Mesendoderm (in vitro differentiated cells): ENCODE measurements at regions not wholly inside any gene's neighbourhood (a gene's known extent, or its start where the extent isn't known, plus 50 kb on each side); places are given as distances from the start of the nearest gene placed in this dataset.

Experiments
- DNase-seq: peaks from one replicate; pipeline ENCODE4 v3.0.0; 2013
- H2AK5ac ChIP-seq: 2 replicates; pipeline ENCODE4 v1.6.1; 2013; ENCODE audit warnings: low read length, inconsistent platforms
- H2BK120ac ChIP-seq: 2 replicates; pipeline ENCODE4 v1.6.1; 2013; ENCODE audit warnings: low read depth, mild to moderate bottlenecking, low read length, moderate library complexity, mixed read lengths
- H2BK15ac ChIP-seq: replicated peaks from 2 replicates; pipeline ENCODE4 v1.6.1; 2013; ENCODE audit warnings: low read depth, mild to moderate bottlenecking, moderate library complexity
- H2BK5ac ChIP-seq: 2 replicates; pipeline ENCODE4 v1.6.1; 2013; ENCODE audit warnings: low read length, inconsistent platforms
- H3K18ac ChIP-seq: 2 replicates; pipeline ENCODE4 v1.6.1; 2013; ENCODE audit warnings: mild to moderate bottlenecking, low read length, mixed read lengths
- H3K23ac ChIP-seq: one replicate; pipeline ENCODE4 v1.6.1; 2013; ENCODE audit warnings: low read length
- H3K27ac ChIP-seq: 2 replicates; pipeline ENCODE4 v1.5.1; 2013; ENCODE audit warnings: low read depth, mild to moderate bottlenecking, inconsistent platforms, low read length, moderate library complexity
- H3K27me3 ChIP-seq: 2 replicates; pipeline ENCODE4 v1.6.1; 2013; ENCODE audit warnings: low read length, control low read depth, mild to moderate bottlenecking, inconsistent platforms; ENCODE audit not compliant: insufficient read depth, poor library complexity
- H3K36me3 ChIP-seq: 2 replicates; pipeline ENCODE4 v1.6.1; 2013; ENCODE audit warnings: low read length, inconsistent platforms; ENCODE audit not compliant: control insufficient read depth, insufficient read depth
- H3K4ac ChIP-seq: one replicate; pipeline ENCODE4 v1.6.1; 2013; ENCODE audit warnings: low read depth, mild to moderate bottlenecking, low read length, moderate library complexity
- H3K4me1 ChIP-seq: 2 replicates; pipeline ENCODE4 v1.6.1; 2013; ENCODE audit warnings: low read depth, low read length, inconsistent platforms; ENCODE audit not compliant: control insufficient read depth
- H3K4me2 ChIP-seq: 2 replicates; pipeline ENCODE4 v1.6.1; 2013; ENCODE audit warnings: low read length
- H3K4me3 ChIP-seq: 2 replicates; pipeline ENCODE4 v1.5.1; 2013; ENCODE audit warnings: mild to moderate bottlenecking, low read length
- H3K56ac ChIP-seq: one replicate; pipeline ENCODE4 v1.6.1; 2013; ENCODE audit warnings: low read length
- H3K79me1 ChIP-seq: 2 replicates; pipeline ENCODE4 v1.6.1; 2013; ENCODE audit warnings: low read length, inconsistent platforms
- H3K79me2 ChIP-seq: 2 replicates; pipeline ENCODE4 v1.6.1; 2013; ENCODE audit warnings: mild to moderate bottlenecking, low read length; ENCODE audit not compliant: control insufficient read depth, insufficient read depth
- H3K9ac ChIP-seq: 2 replicates; pipeline ENCODE4 v1.6.1; 2013; ENCODE audit warnings: low read length, inconsistent platforms
- H4K5ac ChIP-seq: one replicate; pipeline ENCODE4 v1.6.1; 2013; ENCODE audit warnings: low read length
- H4K8ac ChIP-seq: one replicate; pipeline ENCODE4 v1.6.1; 2013; ENCODE audit warnings: low read depth, mild to moderate bottlenecking, control low read depth, low read length, moderate library complexity
- WGBS: extraction: QIAGEN DNeasy Blood & Tissue Kit; methylation state at CpG from one replicate; pipeline ENCODE4 v1.1.7; 2013; ENCODE audit warnings: low lambda C conversion rate, missing lambda C conversion rate; ENCODE audit not compliant: insufficient coverage; ENCODE audit errors: extremely low coverage; 5-methylcytosine and 5-hydroxymethylcytosine counted together

DNA sequence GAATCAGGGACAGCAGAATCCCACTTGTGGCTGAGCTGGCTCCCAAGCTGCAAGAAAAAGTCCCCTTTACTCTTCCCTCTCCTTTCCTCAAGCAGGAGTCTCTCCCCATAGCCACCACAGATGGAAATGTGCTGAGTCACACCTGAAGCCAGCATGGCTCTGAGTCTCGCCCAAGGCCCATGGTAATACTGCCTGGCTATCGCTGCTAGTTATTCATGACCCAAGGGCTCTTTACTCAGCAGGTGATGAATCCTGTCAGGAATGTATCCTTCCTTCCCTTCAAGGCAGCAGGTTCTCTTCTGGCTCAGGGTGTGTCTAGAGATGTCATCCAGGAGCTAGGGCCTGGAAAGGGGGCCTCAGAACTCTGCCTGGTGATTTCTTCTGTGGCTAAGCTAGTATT is 403.3 kb upstream of the PTPRD start:
- Histone ChIP-seq H3K4me2 (no peak overlapping the region), H3K9ac (no peak overlapping the region), H2BK120ac (no peak overlapping the region), H3K4me1 (no peaks in the 10 kb centered on the region), H4K5ac (no peak overlapping the region), H3K4me3 (no peak overlapping the region), H2BK15ac (no peak overlapping the region), H3K4ac (no peak overlapping the region), H3K79me1 (no peaks in the 10 kb centered on the region), H4K8ac (no peak overlapping the region), H3K36me3 (no peaks in the 10 kb centered on the region), H3K27ac (no peak overlapping the region), H2AK5ac (no peak overlapping the region), H2BK5ac (no peak overlapping the region), H3K56ac (no peak overlapping the region), H3K18ac (no peak overlapping the region), H3K23ac (no peak overlapping the region), H3K27me3 (no peaks in the 10 kb centered on the region), H3K79me2 (no peaks in the 10 kb centered on the region)
- WGBS: no CpG with 5 or more reads among the region's 2 CpGs
- DNase-seq: peak; percentile 71

DNA sequence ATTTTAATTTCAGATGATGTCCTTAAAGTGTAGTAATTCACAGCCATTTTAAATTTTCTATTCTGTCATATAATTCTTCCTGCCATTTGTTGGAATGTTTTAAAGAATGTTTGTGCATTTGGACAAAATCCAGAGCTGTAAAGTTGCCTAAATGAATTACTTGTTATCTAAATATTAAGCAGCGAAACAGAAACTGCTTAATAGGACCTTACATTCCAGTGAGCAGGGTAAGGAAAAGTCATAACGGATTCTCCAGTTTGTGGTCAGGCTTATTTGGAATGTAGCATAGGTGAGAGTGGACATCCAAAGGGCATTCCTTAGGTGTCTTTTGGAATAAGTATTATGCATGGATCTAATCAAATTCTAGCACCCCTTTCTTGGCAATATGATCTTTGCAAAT is 410.4 kb upstream of the PTPRD start:
- WGBS: no CpG with 5 or more reads among the region's 2 CpGs
- Histone ChIP-seq H3K4me3 (no peak overlapping the region), H2BK120ac (no peak overlapping the region), H3K27me3 (no peaks in the 10 kb centered on the region), H2BK5ac (no peak overlapping the region), H3K9ac (no peak overlapping the region), H3K36me3 (no peaks in the 10 kb centered on the region), H3K18ac (no peak overlapping the region), H3K79me1 (no peaks in the 10 kb centered on the region), H2AK5ac (no peak overlapping the region), H4K5ac (no peak overlapping the region), H3K27ac (no peak overlapping the region), H3K79me2 (no peaks in the 10 kb centered on the region), H3K56ac (no peak overlapping the region), H4K8ac (peak overlapping the region; percentile 56), H3K23ac (no peak overlapping the region), H3K4me1 (no peaks in the 10 kb centered on the region), H2BK15ac (no peak overlapping the region), H3K4ac (no peak overlapping the region), H3K4me2 (no peak overlapping the region)
- DNase-seq: no peak

DNA sequence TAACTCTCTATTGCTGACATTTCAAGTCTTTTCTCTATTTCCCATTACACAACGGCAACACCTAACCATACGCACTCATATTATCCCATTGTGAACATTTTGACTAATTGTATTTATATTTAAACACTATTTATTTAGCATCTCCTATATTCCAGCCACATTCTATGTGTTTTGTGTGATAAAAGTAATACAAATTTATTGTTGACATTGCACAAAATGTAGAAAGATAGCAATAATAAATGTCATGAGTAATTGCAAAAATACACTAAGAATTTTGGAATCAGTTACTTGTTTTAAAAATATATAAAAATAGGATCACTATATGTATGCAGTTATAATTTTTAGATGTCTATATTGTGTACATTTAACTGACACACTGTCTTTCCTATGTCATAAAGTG is 413.0 kb upstream of the PTPRD start:
- Histone ChIP-seq H3K4ac (no peak overlapping the region), H2BK15ac (no peak overlapping the region), H2AK5ac (no peak overlapping the region), H4K8ac (no peak overlapping the region), H4K5ac (no peak overlapping the region), H3K27ac (no peak overlapping the region), H3K23ac (no peak overlapping the region), H2BK5ac (no peak overlapping the region), H3K18ac (no peak overlapping the region), H3K36me3 (no peaks in the 10 kb centered on the region), H3K4me2 (no peak overlapping the region), H2BK120ac (no peak overlapping the region), H3K27me3 (no peaks in the 10 kb centered on the region), H3K4me1 (no peaks in the 10 kb centered on the region), H3K56ac (no peak overlapping the region), H3K9ac (no peak overlapping the region), H3K79me1 (no peaks in the 10 kb centered on the region), H3K4me3 (no peak overlapping the region), H3K79me2 (no peaks in the 10 kb centered on the region)
- DNase-seq: no peak
- 100% methylated on average over 1 of the region's 2 CpGs for WGBS

DNA sequence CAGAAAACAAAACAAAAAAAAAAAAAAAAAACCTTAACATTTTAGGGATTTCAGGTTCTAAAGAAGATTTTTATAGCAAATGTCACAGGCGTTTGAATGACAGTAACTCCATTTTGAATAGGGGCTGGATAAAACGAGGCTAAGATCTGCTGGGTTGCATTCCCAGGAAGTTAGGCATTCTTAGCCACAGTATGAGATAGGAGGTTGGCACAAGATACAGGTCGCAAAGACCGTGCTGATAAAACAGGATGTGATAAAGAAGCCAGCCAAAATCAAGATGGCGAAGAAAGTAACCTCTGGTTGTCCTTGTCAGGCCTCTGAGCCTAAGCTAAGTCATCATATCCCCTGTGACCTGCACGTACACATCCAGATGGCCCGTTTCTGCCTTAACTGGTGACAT is 425.6 kb upstream of the PTPRD start:
- no peak overlapping the region for H4K5ac ChIP-seq
- H4K8ac ChIP-seq: no peak overlapping the region
- H3K79me1 ChIP-seq: no peaks in the 10 kb centered on the region
- H3K23ac ChIP-seq: no peak overlapping the region
- H3K4me2 ChIP-seq: no peak overlapping the region
- no peak overlapping the region for H3K4me3 ChIP-seq
- no peaks in the 10 kb centered on the region for H3K36me3 ChIP-seq
- H2AK5ac ChIP-seq: no peak overlapping the region
- DNase-seq: peak; percentile 69
- no peak overlapping the region for H3K18ac ChIP-seq
- H2BK15ac ChIP-seq: no peak overlapping the region
- no peak overlapping the region for H3K56ac ChIP-seq
- H3K79me2 ChIP-seq: no peaks in the 10 kb centered on the region
- no peak overlapping the region for H3K27ac ChIP-seq
- H3K9ac ChIP-seq: no peak overlapping the region
- H3K4ac ChIP-seq: no peak overlapping the region
- no peaks in the 10 kb centered on the region for H3K4me1 ChIP-seq
- no peak overlapping the region for H2BK5ac ChIP-seq
- H2BK120ac ChIP-seq: no peak overlapping the region
- no peaks in the 10 kb centered on the region for H3K27me3 ChIP-seq
- no CpG with 5 or more reads among the region's 7 CpGs for WGBS

DNA sequence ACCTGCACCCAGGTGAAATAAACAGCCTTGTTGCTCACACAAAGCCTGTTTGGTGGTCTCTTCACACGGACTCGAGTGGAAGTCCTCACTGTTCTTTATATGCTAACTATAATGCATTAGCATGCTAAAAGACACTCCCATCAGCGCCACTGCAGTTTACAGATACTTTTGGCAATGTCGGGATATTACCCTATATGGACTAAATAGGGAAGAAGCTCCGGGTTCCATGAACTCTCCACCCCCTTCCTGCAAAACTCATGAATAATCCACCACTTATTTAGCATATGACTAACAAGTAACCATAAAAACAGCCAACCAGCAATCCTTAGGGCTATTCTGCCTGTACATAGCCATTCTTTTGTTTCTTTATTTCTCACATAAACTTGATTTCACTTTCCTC is 426.2 kb upstream of the PTPRD start:
- no peak overlapping the region for H3K18ac ChIP-seq
- H3K36me3 ChIP-seq: no peaks in the 10 kb centered on the region
- DNase-seq: peak; percentile 36
- H3K27me3 ChIP-seq: no peaks in the 10 kb centered on the region
- no peak overlapping the region for H2BK5ac ChIP-seq
- no peak overlapping the region for H3K4me3 ChIP-seq
- H4K8ac ChIP-seq: no peak overlapping the region
- no peak overlapping the region for H4K5ac ChIP-seq
- no peaks in the 10 kb centered on the region for H3K79me1 ChIP-seq
- H3K79me2 ChIP-seq: no peaks in the 10 kb centered on the region
- no CpG with 5 or more reads among the region's 5 CpGs for WGBS
- H3K27ac ChIP-seq: no peak overlapping the region
- H3K4ac ChIP-seq: no peak overlapping the region
- no peak overlapping the region for H3K56ac ChIP-seq
- H3K4me1 ChIP-seq: no peaks in the 10 kb centered on the region
- H2AK5ac ChIP-seq: no peak overlapping the region
- no peak overlapping the region for H3K9ac ChIP-seq
- H3K23ac ChIP-seq: no peak overlapping the region
- no peak overlapping the region for H2BK15ac ChIP-seq
- no peak overlapping the region for H2BK120ac ChIP-seq
- H3K4me2 ChIP-seq: no peak overlapping the region

DNA sequence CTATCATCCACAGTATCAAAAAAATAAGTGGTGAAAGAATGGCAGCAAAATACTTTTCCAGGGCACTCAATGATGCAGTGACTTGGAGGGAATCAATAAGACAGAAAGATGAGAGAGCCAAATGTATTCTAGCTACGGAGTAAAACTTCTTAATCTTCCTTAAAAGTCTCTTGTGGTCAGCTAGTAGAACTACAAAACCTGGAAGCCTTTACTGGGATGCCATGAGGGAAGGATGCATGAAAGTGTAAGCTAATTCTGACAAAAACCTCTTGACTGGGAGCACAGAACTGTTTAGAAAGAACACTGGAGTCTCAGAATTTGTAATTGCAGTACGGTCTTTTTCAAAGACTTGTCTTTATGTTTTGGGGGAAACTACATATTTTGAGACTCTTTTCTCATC is 432.8 kb upstream of the PTPRD start:
- H3K4ac ChIP-seq: no peak overlapping the region
- H3K27me3 ChIP-seq: no peaks in the 10 kb centered on the region
- DNase-seq: peak; percentile 34
- H3K9ac ChIP-seq: no peak overlapping the region
- H3K4me1 ChIP-seq: no peaks in the 10 kb centered on the region
- H4K5ac ChIP-seq: no peak overlapping the region
- no CpG with 5 or more reads among the region's 2 CpGs for WGBS
- H3K23ac ChIP-seq: no peak overlapping the region
- H2BK15ac ChIP-seq: no peak overlapping the region
- no peaks in the 10 kb centered on the region for H3K36me3 ChIP-seq
- H2BK5ac ChIP-seq: no peak overlapping the region
- H3K4me3 ChIP-seq: no peak overlapping the region
- H3K79me2 ChIP-seq: no peaks in the 10 kb centered on the region
- H3K56ac ChIP-seq: no peak overlapping the region
- no peak overlapping the region for H3K18ac ChIP-seq
- H3K4me2 ChIP-seq: no peak overlapping the region
- H3K27ac ChIP-seq: no peak overlapping the region
- H2BK120ac ChIP-seq: no peak overlapping the region
- H2AK5ac ChIP-seq: no peak overlapping the region
- no peak overlapping the region for H4K8ac ChIP-seq
- no peaks in the 10 kb centered on the region for H3K79me1 ChIP-seq
